ENCODE measurements at regions not wholly inside any gene's neighbourhood (a gene's known extent, or its start where the extent isn't known, plus 50 kb on each side); places are given as distances from the start of the nearest gene placed in this dataset.

DNA sequence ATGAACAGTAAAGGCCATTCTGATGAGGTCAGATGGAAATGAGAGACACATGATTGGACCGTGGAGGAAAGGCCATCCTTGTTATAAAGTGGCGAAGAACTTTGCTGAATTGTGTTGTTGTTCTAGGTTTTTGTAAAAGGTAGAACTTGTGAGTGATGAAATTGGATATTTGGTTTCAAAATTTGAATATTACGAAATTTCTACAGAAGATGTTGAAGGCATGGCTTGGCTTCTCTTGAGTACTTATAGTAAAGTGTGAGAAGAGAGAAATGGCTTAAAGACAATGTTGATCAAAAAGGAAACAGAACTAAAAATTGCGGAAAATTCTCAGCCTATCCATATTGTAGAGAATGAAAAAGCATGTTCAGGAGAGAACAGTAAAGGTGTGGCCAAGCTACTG lies 166.6 kb upstream of the S1PR3 start:
- no peak for TF ChIP-seq NFIC (IDR thresholded peaks at IDR 0.05; ENCODE audit: low read depth, low read length)
- no peak for TF ChIP-seq TCF12 (IDR thresholded peaks at IDR 0.05; ENCODE audit: low read depth, low read length)
- TF ChIP-seq FOS (IDR thresholded peaks at IDR 0.05; ENCODE audit: borderline replicate concordance, extremely low read depth, insufficient read length), result no peak
- TF ChIP-seq, protein P1, sequence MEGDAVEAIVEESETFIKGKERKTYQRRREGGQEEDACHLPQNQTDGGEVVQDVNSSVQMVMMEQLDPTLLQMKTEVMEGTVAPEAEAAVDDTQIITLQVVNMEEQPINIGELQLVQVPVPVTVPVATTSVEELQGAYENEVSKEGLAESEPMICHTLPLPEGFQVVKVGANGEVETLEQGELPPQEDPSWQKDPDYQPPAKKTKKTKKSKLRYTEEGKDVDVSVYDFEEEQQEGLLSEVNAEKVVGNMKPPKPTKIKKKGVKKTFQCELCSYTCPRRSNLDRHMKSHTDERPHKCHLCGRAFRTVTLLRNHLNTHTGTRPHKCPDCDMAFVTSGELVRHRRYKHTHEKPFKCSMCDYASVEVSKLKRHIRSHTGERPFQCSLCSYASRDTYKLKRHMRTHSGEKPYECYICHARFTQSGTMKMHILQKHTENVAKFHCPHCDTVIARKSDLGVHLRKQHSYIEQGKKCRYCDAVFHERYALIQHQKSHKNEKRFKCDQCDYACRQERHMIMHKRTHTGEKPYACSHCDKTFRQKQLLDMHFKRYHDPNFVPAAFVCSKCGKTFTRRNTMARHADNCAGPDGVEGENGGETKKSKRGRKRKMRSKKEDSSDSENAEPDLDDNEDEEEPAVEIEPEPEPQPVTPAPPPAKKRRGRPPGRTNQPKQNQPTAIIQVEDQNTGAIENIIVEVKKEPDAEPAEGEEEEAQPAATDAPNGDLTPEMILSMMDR (IDR thresholded peaks at IDR 0.05 in 2 of 3, conservative IDR thresholded peaks at IDR 0.05 in 1 of 3; ENCODE audit: control insufficient read depth in 2 of 3, extremely low read depth in 1 of 3, insufficient read depth in 1 of 3, low read depth in 3 of 3, low read length in 3 of 3), result no peak
- no peak for TF ChIP-seq RCOR1 (conservative IDR thresholded peaks at IDR 0.05; ENCODE audit: low read depth, low read length)
- TF ChIP-seq, protein P2, sequence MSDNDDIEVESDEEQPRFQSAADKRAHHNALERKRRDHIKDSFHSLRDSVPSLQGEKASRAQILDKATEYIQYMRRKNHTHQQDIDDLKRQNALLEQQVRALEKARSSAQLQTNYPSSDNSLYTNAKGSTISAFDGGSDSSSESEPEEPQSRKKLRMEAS (IDR thresholded peaks at IDR 0.05; ENCODE audit: low read depth, low read length), result no peak
- no peak for TF ChIP-seq JUND (IDR thresholded peaks at IDR 0.05; ENCODE audit: low read depth, low read length)
- TF ChIP-seq TCF3 (IDR thresholded peaks at IDR 0.05; ENCODE audit: borderline replicate concordance, insufficient read depth, low read depth, low read length), result no peak
- TF ChIP-seq, protein P3, sequence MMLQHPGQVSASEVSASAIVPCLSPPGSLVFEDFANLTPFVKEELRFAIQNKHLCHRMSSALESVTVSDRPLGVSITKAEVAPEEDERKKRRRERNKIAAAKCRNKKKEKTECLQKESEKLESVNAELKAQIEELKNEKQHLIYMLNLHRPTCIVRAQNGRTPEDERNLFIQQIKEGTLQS (IDR thresholded peaks at IDR 0.05; ENCODE audit: borderline replicate concordance, extremely low read depth, low read depth, low read length), result no peak
- no peak for TF ChIP-seq SIN3A (IDR thresholded peaks at IDR 0.05; ENCODE audit: low read depth, low read length)
